ENCODE measurements at regions not wholly inside any gene's neighbourhood (a gene's known extent, or its start where the extent isn't known, plus 50 kb on each side); places are given as distances from the start of the nearest gene placed in this dataset.

- TF ChIP-seq EZH2 (IDR thresholded peaks at IDR 0.05) (no peak), POLR2AphosphoS5 (IDR thresholded peaks at IDR 0.05; ENCODE audit: borderline replicate concordance, low read depth, low read length) (no peak), FOXP2 (optimal IDR thresholded peaks at IDR 0.05; ENCODE audit: control extremely low read depth, extremely low read length, insufficient read depth) (no peak)
Observed at GRCh38 chr14:40119321-40119720, 687.1 kb upstream of the FBXO33 start.
